Ovary (tissue), 3 donors: ENCODE measurements at regions not wholly inside any gene's neighbourhood (a gene's known extent, or its start where the extent isn't known, plus 50 kb on each side); places are given as distances from the start of the nearest gene placed in this dataset.

Experiments
- EP300 ChIP-seq: sonication (generic); formaldehyde crosslinking; IDR thresholded peaks from one replicate; pipeline ENCODE4 v1.6.1; 2017; ENCODE audit warnings: antibody characterized with exemption
- TF ChIP-seq, protein P1 (sequence below), 3 donors: fragments of 450-650 bp in 2 of 3; fragments of 200-600 bp in 1 of 3; IDR thresholded peaks; one replicate each; pipeline versions ENCODE4 v1.5.1 to v1.8.0; 2016 to 2022; ENCODE audit warnings: antibody characterized with exemption in 3 of 3, mild to moderate bottlenecking in 1 of 3
- donor health status: DM: no; HTN: no; CAD: no.

DNA sequence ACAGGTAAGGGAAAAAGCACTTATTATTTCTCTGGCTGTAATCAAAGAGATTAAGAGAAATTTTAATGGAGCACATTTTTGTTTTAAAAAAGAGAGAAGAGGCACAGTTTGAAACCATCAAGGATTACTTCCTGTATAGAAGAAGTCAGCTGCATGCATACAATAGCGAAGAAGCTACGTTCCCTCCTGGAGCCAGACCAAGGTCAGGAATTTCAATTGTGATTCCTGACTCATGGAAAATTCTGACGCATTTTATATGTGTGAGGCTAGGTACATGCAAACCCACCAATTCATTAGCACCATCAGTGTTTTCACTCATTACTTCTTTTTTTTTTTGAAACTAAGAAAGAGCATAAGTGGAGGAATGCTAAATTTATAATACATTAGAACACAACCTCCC is 232.7 kb upstream of the SGK1 start:
- TF ChIP-seq, protein P1, sequence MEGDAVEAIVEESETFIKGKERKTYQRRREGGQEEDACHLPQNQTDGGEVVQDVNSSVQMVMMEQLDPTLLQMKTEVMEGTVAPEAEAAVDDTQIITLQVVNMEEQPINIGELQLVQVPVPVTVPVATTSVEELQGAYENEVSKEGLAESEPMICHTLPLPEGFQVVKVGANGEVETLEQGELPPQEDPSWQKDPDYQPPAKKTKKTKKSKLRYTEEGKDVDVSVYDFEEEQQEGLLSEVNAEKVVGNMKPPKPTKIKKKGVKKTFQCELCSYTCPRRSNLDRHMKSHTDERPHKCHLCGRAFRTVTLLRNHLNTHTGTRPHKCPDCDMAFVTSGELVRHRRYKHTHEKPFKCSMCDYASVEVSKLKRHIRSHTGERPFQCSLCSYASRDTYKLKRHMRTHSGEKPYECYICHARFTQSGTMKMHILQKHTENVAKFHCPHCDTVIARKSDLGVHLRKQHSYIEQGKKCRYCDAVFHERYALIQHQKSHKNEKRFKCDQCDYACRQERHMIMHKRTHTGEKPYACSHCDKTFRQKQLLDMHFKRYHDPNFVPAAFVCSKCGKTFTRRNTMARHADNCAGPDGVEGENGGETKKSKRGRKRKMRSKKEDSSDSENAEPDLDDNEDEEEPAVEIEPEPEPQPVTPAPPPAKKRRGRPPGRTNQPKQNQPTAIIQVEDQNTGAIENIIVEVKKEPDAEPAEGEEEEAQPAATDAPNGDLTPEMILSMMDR (IDR thresholded peaks at IDR 0.05), result no peak
- no peak for TF ChIP-seq EP300
